Neural cell (in vitro differentiated cells): ENCODE measurements at regions not wholly inside any gene's neighbourhood (a gene's known extent, or its start where the extent isn't known, plus 50 kb on each side); places are given as distances from the start of the nearest gene placed in this dataset.

Experiments used
- H2AFZ ChIP-seq: fragments of 200-600, 300-800 bp; sonication (generic), shearing (Covaris generic); 2 replicates; pipeline ENCODE4 v1.6.0; 2014; ENCODE audit warnings: low read depth, mild to moderate bottlenecking, antibody characterized with exemption, low read length, moderate library complexity
- H3F3A ChIP-seq: fragments of 200-600 bp; shearing (Covaris generic); 2 replicates; pipeline ENCODE4 v1.6.1; 2016; ENCODE audit warnings: mild to moderate bottlenecking, moderate library complexity, mixed read lengths, antibody characterized with exemption, low read length; ENCODE audit not compliant: insufficient read depth, poor library complexity, severe bottlenecking
- H3K27ac ChIP-seq: fragments of 200-600, 300-800 bp; sonication (generic), shearing (Covaris generic); 2 replicates; pipeline ENCODE4 v1.5.1; 2014; ENCODE audit warnings: mild to moderate bottlenecking, low read length, moderate library complexity
- H3K27me3 ChIP-seq: fragments of 300-800, 200-600 bp; sonication (generic), shearing (Covaris generic); 2 replicates; pipeline ENCODE4 v1.6.0; 2014; ENCODE audit warnings: mild to moderate bottlenecking, low read depth, low read length, moderate library complexity; ENCODE audit not compliant: insufficient read depth
- H3K36me3 ChIP-seq: fragments of 300-800, 200-600 bp; sonication (generic), shearing (Covaris generic); 2 replicates; pipeline ENCODE4 v1.5.1; 2014; ENCODE audit warnings: mild to moderate bottlenecking, antibody characterized with exemption, low read length, moderate library complexity; ENCODE audit not compliant: insufficient read depth
- H3K4me2 ChIP-seq: fragments of 300-800, 200-600 bp; sonication (generic), shearing (Covaris generic); 2 replicates; pipeline ENCODE4 v1.6.0; 2014; ENCODE audit warnings: mild to moderate bottlenecking, low read length
- H3K4me3 ChIP-seq: fragments of 300-800, 200-600 bp; sonication (generic), shearing (Covaris generic); 2 replicates; pipeline ENCODE4 v1.5.1; 2014; ENCODE audit warnings: mild to moderate bottlenecking, low read length, moderate library complexity
- H3K79me2 ChIP-seq: fragments of 200-600 bp; shearing (Covaris generic); replicated peaks from 2 replicates; pipeline ENCODE4 v1.6.0; 2014; ENCODE audit warnings: mild to moderate bottlenecking, low read length, moderate library complexity; ENCODE audit not compliant: insufficient read depth
- H3K9ac ChIP-seq: fragments of 300-800, 200-600 bp; sonication (generic), shearing (Covaris generic); 2 replicates; pipeline ENCODE4 v1.6.1; 2016; ENCODE audit warnings: mild to moderate bottlenecking, low read length, mixed read lengths
- H3K9me2 ChIP-seq: fragments of 200-600 bp; shearing (Covaris generic); 2 replicates; pipeline ENCODE4 v1.6.1; 2016; ENCODE audit warnings: mild to moderate bottlenecking, low read length, mixed read lengths; ENCODE audit not compliant: insufficient read depth
- H3K9me3 ChIP-seq: fragments of 200-600, 300-800 bp; sonication (generic), shearing (Covaris generic); 2 replicates; pipeline ENCODE4 v1.6.1; 2016; ENCODE audit warnings: mild to moderate bottlenecking, mixed run types, low read length, moderate library complexity, mixed read lengths
- H4K20me1 ChIP-seq: fragments of 200-600 bp; shearing (Covaris generic); 2 replicates; pipeline ENCODE4 v1.6.1; 2016; ENCODE audit warnings: mild to moderate bottlenecking, mixed run types; ENCODE audit not compliant: insufficient read depth
- CTCF ChIP-seq: fragments of 450-650 bp; IDR thresholded peaks from 2 replicates; pipeline ENCODE4 v1.5.1; 2014; ENCODE audit warnings: antibody characterized with exemption, mild to moderate bottlenecking, moderate library complexity; ENCODE audit not compliant: poor library complexity, severe bottlenecking
- EP300 ChIP-seq: fragments of 450-650 bp; conservative IDR thresholded peaks from 2 replicates; pipeline ENCODE4 v1.6.1; 2014; ENCODE audit warnings: antibody characterized with exemption, mild to moderate bottlenecking, moderate library complexity; ENCODE audit not compliant: poor library complexity, severe bottlenecking
- EZH2 ChIP-seq: fragments of 200-600, 300-800 bp; shearing (Covaris generic), sonication (generic); IDR thresholded peaks from 2 replicates; pipeline ENCODE4 v1.6.1; 2014; ENCODE audit warnings: antibody characterized with exemption, low read length, borderline replicate concordance, mild to moderate bottlenecking; ENCODE audit not compliant: insufficient read depth, poor library complexity, severe bottlenecking
- MXI1 ChIP-seq: fragments of 450-650 bp; conservative IDR thresholded peaks from 2 replicates; pipeline ENCODE4 v1.6.1; 2014; ENCODE audit warnings: antibody characterized with exemption, mild to moderate bottlenecking; ENCODE audit not compliant: poor library complexity, severe bottlenecking
- POLR2AphosphoS5 ChIP-seq: IDR thresholded peaks from 2 replicates; pipeline ENCODE4 v1.6.1; 2012
- RAD21 ChIP-seq: fragments of 450-650 bp; conservative IDR thresholded peaks from 2 replicates; pipeline ENCODE4 v1.6.1; 2014; ENCODE audit warnings: antibody characterized with exemption, mild to moderate bottlenecking, moderate library complexity
- REST ChIP-seq: IDR thresholded peaks from 2 replicates; pipeline ENCODE4 v1.6.1; 2012; ENCODE audit warnings: borderline replicate concordance
- SMC3 ChIP-seq: fragments of 450-650 bp; conservative IDR thresholded peaks from 2 replicates; pipeline ENCODE4 v1.6.1; 2014; ENCODE audit warnings: antibody characterized with exemption, mild to moderate bottlenecking, moderate library complexity; ENCODE audit not compliant: poor library complexity
- TAF1 ChIP-seq: IDR thresholded peaks from 2 replicates; pipeline ENCODE4 v1.6.1; 2012; ENCODE audit warnings: low read depth

DNA sequence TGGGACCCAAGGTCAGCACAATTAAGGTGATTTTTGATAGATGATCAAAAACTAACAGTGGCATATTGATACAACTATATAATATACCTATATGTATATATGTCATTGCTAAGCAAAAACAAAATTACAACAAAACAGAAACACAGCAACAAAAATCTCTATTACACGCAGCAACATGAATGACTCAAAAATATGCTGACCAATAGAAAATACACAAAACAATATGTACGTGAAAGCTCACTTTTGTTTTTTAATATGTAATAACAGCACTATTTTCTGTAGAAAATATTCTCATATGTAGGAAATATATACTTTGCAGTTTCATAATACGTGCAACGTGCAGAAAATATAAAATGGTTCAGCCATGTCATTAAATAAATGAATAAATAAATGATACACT is 1985.7 kb upstream of the CDH9 start:
- Histone ChIP-seq H3K27ac (no peak overlapping the region), H3K4me2 (no peak overlapping the region), H3K9me2 (no peaks in the 10 kb centered on the region), H3K9me3 (no peaks in the 10 kb centered on the region), H3F3A (no peaks in the 10 kb centered on the region), H3K79me2 (no peaks in the 10 kb centered on the region), H4K20me1 (no peaks in the 10 kb centered on the region), H3K36me3 (no peaks in the 10 kb centered on the region), H2AFZ (no peak overlapping the region), H3K27me3 (no peaks in the 10 kb centered on the region), H3K4me3 (no peak overlapping the region), H3K9ac (no peak overlapping the region)
- no peak for TF ChIP-seq SMC3

DNA sequence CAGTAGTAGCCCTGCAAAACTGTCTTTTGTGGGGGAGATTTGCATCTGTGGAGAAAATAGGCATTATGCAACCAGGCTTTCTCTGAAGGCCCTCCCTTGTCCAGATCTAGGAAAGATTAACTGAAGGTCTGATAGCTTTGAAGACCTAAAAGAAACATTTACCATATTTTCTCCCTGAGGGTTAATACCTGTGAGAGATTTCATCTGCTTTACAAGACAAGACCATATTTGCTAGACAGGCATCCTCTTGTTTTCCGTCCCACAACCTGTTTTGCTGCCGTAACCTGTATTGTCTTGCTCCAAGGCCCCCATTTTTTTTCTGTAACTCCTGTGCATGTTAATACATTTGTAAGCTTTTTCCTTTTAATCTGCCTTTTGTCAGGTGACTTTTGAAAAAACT is 1985.2 kb upstream of the CDH9 start:
- no peak overlapping the region for H3K4me3 ChIP-seq
- H3K27ac ChIP-seq: no peak overlapping the region
- H3K9ac ChIP-seq: no peak overlapping the region
- TF ChIP-seq EP300 (no peak), POLR2AphosphoS5 (no peak), MXI1 (no peak), CTCF (no peak), EZH2 (no peak), REST (no peak), RAD21 (no peak), TAF1 (no peak), SMC3 (no peak)
- H3F3A ChIP-seq: no peaks in the 10 kb centered on the region
- no peaks in the 10 kb centered on the region for H3K9me3 ChIP-seq
- no peak overlapping the region for H2AFZ ChIP-seq
- no peaks in the 10 kb centered on the region for H4K20me1 ChIP-seq
- H3K27me3 ChIP-seq: no peaks in the 10 kb centered on the region
- no peaks in the 10 kb centered on the region for H3K79me2 ChIP-seq
- no peaks in the 10 kb centered on the region for H3K36me3 ChIP-seq
- H3K4me2 ChIP-seq: no peak overlapping the region
- H3K9me2 ChIP-seq: no peaks in the 10 kb centered on the region

DNA sequence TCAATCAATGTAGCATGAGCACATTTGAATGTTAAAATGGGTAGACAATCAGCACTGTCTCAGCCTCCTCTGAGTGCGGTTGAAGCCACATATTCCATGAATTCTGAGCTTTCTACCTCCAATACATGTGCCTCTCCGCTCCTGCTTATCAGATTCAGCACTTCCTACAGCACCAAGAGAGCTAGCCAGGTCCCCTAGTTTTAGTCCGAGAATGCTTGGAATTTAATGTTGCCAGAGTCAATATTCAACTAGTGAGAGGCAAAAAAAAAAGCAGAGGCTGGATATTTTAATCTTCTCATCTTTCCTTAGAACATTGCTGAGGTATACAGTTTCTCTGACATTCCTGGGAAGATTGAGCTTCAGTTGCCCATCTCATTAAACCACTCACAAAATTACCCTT is 1979.1 kb upstream of the CDH9 start:
- H3K27me3 ChIP-seq: no peaks in the 10 kb centered on the region
- H3K4me2 ChIP-seq: no peak overlapping the region
- no peaks in the 10 kb centered on the region for H3K9me2 ChIP-seq
- H4K20me1 ChIP-seq: no peaks in the 10 kb centered on the region
- no peaks in the 10 kb centered on the region for H3K36me3 ChIP-seq
- H3K79me2 ChIP-seq: no peaks in the 10 kb centered on the region
- H2AFZ ChIP-seq: no peak overlapping the region
- no peak overlapping the region for H3K27ac ChIP-seq
- TF ChIP-seq MXI1: no peak
- TF ChIP-seq POLR2AphosphoS5: no peak
- TF ChIP-seq TAF1: no peak
- TF ChIP-seq EP300: no peak
- no peak for TF ChIP-seq REST
- TF ChIP-seq EZH2: no peak
- no peak for TF ChIP-seq RAD21
- TF ChIP-seq CTCF: no peak
- TF ChIP-seq SMC3: no peak
- H3K9me3 ChIP-seq: no peaks in the 10 kb centered on the region
- no peak overlapping the region for H3K4me3 ChIP-seq
- H3F3A ChIP-seq: no peaks in the 10 kb centered on the region
- H3K9ac ChIP-seq: no peak overlapping the region
